ENCODE measurements at regions not wholly inside any gene's neighbourhood (a gene's known extent, or its start where the extent isn't known, plus 50 kb on each side); places are given as distances from the start of the nearest gene placed in this dataset.

GRCh38 chr16:63473725-63474124 lies 1437.5 kb upstream of the CDH8 start:
- TF ChIP-seq EP300 (IDR thresholded peaks at IDR 0.05) = no peak
- TF ChIP-seq CTCF (IDR thresholded peaks at IDR 0.05) = no peak
- TF ChIP-seq POLR2AphosphoS5 (IDR thresholded peaks at IDR 0.05) = no peak
- TF ChIP-seq POLR2A (IDR thresholded peaks at IDR 0.05) = no peak
